Dedifferentiated amniotic fluid mesenchymal stem cell (primary cell): ENCODE measurements at regions not wholly inside any gene's neighbourhood (a gene's known extent, or its start where the extent isn't known, plus 50 kb on each side); places are given as distances from the start of the nearest gene placed in this dataset.

Source experiments
- DNase-seq: peaks from one replicate; pipeline ENCODE4 v3.0.0-alpha.2; 2016; ENCODE audit errors: extremely low spot score

DNA sequence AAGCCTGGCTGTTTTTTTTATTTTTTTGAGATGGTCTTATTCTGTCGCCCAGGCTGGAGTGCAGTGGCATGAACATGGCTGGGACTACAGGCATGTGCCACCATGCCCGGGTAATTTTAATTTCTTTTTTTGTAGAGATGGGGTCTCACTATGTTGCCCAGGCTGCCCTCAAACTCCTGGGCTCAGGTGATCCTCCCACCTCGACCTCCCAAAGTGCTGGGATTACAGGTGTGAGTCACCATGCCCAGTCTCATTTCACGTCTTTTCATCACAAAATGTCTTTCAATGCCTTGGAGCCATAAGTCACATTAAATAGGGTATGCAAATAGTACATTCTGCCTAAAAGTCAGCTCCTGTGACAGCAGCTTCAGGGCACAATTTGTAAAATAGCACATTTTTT is 52.8 kb downstream of the SOX2 start:
- DNase-seq, result no peak

DNA sequence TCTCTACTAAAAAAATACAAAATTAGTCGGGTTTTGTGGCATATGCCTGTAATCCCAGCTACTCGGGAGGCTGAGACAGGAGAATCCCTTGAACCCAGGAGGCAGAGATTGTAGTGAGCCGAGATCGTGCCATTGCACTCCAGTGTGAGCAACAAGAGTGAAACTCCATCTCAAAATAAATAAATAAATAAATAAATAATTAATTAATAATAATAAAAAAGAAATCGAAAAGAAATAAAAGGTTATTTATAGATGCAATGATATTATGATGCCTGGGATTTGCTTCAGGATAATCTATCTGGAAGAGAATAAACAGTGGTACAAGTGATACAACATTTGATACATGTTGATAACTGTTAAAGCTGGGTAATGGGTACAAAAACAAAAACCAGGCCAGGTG is 58.6 kb downstream of the SOX2 start:
- no peak for DNase-seq

DNA sequence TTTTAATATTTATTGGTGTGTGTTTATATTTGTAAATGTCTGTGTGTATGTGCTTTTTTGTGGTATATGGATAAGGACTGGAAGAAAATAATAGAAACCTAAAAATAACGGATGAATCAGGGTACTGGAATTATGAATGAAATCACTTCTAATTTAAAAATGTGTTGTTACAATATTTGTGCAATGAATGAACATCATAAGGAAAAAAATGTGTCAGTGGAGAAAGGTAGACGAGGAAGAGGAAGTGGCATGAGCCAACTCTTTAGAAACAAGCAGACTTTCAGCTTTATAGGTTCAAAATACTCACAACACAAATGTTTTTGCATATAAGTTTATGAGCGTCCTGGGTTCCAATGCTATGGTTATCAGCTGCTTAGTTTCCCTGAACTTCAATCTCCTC is 59.4 kb downstream of the SOX2 start:
- DNase-seq, result no peak

DNA sequence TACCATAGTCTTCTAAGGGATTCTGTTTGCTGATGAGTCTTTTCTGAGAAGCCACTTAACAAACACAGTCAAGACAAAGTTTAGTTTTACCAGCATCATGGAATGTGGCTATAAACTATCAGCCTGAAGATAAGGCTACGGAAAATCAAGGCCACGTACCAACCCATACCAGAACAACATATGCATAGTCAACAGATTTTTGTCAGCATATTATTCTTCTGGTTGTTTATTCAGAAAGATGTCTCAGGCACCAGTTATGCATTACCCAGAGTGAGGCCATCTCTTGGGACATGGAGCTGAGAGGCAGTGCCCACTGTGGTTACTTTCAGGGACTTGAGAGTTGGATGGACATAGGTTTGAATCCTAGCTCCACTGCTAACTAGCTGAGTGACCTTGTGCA is 60.4 kb downstream of the SOX2 start:
- no peak for DNase-seq

DNA sequence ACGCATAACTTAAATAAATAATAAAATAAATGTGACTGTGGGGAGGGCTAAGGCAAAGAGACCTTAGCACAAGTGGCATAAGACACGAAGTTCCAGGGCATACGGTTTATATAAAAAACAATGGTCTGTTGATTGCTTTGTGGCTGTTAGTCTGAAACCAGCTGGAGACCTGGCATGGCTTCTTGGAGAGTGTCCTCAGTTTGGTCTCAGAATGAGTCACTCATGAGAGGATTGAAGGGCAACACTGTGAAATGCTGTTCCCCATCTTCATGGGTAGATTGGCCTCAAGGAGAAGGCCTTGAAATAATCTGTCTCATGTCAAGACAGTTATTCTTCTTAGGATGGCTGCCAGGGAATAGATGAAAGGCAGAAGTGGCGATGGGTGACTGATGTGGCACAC is 62.2 kb downstream of the SOX2 start:
- no peak for DNase-seq

DNA sequence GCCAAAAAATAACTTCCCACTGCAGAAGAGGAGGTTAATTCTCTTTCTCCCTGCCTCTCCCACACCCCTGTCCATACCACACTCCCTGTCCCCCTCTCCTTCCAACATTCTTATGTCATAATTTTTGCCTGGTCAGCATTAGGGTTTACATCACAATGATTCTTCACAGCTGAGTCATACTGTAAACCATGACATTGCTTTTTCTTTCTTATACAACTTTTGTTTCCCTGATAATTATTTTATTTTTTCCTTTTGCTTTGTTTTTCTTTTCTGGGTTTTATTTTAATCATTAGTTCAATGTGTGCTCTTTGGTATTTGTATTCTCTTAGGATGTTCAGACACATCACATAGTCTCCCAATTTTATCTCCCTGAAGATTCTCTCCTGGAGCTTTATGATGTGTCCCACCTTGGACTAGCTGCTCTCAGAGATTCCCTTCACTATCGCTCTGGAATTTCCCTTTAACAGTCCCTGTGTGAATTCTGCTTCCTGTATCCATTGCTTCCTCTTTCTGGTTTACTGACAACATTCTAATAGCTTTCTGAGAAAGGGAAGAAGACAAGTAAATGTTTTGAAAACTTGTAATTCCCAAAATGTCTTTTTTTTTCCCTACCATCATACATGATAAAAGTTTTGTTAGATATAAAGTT is 70.7 kb downstream of the SOX2 start:
- DNase-seq, result no peak

DNA sequence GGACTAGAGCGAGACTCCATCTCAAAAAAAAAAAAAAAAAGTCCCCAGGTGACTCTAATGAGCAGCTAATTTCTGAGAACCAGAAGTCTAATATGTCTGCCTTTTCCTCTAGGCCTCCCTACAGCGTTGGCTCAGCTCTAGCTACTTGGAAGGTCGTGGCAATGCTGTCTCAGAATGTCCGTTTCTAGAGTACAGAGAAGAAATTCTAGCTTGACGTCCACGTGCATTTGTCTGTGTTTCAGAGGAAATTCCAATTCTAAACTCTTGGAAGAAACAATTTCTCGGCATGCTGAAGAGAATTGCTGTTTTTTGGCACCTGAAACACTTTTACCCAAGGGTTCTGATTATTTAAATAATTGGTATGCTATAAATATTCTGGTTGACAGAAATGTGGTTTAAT is 78.8 kb downstream of the SOX2 start:
- no peak for DNase-seq

DNA sequence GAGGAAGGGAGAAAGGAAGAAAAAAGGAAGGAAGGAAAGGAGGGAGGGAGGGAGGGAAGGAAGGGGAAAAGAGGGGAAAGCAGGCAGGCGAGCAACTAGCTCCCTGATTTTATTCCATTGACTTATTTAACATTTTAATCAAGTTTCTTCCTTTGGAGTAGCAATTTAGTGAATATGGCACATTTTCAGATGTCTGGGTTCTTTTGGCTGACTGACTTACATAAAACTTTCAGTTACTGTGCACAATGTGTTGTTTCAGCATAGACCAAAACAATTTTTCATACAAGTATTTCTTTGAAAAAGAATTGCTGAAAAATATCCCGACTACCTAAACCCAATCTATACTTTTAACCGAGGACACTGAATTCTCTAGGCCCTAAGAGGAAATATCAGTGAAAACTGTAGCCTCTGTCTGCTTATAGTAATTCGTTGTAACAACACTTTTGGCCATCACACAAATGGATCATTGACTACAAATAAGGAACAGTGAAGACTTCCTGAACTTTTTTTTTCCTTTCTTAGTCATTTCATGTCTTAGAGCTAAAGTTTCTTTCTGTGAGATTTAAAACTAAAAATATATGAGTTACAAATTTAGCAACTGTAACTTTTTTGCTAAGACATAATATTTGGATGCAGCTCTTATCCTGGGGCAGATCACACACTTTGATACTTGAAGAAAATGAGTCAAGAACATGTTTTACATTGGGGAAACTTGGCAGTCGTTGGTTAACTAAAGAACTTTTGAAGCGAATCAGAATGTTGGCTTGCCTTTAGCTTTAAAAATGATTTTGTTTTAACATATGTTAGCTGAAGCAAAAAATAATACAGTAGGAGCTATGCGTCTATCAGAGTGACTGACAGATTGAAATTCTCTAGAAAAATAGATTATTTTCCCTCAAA is 79.6 kb downstream of the SOX2 start:
- DNase-seq, result no peak

DNA sequence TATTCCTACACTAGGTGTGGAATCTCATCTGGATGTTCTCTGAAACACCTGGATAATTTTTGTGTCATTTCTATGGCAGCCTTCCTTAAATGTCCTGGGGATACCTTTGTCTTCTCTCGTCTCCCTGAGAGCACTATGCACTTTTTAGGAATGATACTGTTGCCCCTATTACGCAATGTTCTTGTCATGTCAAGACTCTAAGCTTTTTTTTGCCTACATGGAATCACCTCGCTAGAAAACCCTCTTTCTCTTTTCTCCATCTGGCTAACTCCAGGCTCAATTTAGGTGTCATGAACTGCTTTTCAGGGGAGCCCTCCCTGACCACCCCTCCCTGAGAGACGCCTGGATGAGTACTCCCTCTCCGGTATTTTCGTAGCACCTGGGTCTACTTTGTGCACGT is 81.3 kb downstream of the SOX2 start:
- no peak for DNase-seq

DNA sequence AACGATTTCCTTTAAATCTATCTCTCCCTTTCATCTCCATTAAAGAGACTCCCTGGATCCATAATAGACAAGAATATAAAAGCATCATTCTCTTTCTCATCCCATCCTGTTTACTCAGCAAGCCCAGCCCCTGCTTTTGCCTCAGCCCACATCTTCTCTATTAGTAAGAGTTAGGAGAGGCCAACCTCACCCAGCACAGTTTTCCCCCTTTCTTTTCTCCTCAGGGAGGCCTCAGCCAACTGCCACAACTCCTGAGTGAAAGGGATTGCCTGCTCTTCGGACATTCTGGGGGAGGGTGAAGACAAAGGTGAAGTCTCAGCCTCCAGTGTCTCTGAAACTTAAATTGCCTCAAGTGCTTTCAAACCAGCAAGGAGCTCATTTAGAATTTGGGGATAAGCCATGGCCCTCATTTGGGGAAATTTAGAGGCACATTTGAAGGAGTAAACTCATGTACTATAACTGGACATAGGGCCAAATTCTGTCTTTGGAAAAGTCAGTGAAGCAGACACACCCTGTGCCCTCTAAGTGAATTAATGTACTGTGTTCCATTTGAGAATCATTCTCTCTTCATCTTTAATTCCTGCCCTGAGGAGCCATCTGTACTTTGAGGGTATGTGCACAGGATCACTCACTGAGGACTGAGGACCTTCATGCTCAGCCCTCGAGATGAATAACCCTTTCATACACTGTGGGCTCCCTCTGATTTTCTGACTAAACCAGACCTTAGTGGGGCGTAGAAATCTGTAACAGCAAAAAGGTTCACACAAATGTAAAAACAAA is 82.5 kb downstream of the SOX2 start:
- no peak for DNase-seq

DNA sequence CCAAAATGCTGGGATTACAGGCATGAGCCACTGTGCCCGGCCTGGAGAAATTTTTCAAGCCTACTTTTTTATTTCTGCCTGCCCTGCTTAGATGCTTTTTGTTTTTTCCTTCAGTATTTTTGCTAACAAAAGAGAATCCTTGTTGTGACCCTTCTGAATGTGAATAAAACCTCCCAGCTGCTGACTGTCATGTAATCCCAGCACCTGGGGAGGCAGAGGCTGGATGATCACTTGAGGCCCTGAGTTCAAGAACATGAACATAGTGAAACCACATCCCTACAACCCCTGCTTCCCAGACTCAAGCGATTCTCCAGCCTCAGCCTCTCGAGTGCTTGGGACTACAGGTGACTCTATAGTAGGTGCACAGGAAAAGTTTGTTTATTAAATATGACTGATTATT is 84.9 kb downstream of the SOX2 start:
- no peak for DNase-seq

DNA sequence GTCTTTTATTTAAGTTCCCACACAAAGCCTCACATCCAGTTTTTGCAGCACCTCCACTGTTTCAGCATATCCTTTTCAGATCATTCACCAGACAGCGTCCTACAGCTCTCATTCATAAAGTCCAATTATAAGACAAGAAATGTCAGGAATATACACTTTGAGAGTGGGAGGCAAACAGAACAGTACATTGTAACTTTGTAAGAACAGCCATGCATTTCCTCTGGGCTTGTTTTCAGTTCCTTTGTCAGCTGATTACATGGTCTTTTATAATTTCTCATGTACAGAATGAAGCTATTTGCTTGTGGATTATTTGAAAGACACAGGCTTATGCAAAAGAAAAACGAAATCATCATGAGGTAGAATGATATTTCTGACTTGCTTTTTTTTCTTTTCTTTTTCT is 85.7 kb downstream of the SOX2 start:
- DNase-seq, result no peak

DNA sequence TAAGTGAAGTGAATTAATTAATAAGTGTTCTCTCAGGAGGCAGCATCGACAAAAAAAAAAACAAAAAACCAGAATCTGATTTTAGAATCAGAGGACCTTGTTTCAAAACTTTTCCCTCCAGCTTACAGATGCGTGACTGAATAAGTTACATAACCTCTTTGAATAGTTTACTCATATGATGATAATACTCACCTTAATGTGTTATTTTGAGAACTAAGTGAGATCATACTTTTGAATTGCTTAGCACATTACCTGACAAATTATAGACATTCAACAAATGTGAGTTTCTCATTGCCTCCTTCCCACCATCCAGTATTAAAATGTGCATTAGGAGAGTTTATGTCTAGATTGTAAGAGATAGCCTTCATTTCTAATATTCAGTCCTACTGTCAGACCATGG is 94.0 kb downstream of the SOX2 start:
- no peak for DNase-seq

DNA sequence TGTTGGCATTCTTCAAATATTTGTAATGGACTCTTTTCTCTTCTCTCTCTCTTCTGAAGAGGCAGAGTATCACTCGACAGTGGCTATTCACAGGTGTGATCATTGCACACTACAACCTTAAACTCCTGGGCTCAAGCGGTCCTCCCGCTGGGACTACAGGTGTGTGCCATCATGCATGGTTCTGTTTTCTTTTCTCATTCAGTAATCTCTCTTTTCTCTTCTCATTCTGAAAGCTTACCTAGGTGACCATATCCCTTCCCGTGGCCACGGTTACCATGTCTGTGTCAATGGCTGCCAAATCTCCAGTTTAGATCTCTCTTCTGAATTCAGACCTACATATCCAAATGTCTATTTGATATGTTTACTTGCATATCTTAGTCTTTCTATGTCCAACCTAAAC is 96.3 kb downstream of the SOX2 start:
- no peak for DNase-seq

DNA sequence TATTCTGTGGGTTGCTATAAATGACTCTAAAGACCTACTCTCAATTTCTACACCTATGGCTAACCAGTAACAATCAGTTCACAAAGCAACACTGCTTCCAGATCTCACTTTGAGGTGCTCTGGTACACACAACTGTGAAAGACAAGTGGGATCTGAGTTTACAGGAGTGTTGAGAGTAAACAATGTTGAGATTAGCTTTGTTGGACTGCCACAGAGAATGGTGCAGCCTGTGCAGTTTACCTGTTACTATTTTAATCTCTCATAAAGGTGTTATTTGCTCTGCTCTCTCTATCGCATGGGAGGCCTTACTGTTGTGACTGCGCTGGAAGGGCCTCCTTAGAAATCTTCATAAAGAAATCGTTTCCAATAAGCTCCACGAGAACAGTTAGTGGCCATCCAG is 112.0 kb downstream of the SOX2 start:
- no peak for DNase-seq

DNA sequence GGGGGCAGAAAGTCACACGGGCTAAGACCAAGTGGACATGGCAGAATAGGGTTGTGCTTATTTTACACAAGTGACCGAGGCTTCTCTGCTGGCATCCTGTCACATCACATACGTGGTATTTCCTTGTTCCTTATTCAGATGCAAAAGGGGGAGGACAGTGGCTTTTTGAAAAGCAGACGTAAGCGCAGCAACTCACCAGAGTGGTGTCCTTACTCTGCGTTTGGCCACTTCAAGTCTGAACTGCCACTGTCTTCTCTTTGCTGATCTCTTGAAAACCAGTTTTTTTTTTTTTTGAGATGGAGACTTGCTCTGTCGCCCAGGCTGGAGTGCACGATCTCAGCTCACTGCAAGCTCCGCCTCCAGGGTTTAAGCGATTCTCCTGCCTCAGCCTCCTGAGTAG is 113.2 kb downstream of the SOX2 start:
- DNase-seq, result no peak

DNA sequence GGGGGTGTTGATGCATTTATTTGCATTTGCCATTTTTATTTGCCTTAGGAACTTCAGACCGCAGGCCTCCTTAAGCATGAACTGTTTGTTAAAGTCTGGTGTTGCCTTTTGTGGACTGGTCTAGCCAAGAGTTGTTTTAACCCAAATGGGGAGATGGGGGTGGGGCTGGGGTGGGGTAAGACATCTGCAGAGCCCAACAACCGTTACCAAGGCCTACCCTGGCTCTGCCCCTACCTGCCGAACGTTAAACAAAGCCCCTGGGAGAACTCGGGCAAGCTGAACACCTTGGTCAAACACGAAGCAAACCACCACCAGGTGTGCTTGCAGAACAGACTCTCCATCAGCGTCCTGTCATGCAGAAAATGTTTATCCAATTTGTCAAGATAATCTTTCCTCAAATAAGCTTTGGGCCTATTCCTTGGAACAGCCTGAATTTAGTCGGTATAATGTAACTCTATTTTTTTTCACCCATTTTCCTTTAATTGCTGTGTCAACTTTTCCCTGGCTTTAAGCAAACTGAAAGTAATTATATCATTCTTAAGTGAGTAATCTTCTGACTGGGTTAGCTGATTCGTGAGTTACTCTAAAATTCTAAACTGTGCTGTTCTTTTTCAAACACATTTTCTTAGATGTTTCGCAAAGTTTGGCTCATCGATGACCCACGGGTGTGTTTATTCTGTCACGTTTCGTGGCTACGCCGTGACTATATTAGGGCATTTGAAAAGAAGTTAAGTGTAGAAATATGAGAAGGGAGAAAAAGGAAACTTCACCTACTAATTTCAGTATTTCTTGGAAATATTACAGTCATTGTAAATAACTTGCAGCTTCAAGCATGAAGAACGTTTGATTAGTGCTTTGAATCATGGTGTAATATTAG is 127.6 kb downstream of the SOX2 start:
- no peak for DNase-seq

DNA sequence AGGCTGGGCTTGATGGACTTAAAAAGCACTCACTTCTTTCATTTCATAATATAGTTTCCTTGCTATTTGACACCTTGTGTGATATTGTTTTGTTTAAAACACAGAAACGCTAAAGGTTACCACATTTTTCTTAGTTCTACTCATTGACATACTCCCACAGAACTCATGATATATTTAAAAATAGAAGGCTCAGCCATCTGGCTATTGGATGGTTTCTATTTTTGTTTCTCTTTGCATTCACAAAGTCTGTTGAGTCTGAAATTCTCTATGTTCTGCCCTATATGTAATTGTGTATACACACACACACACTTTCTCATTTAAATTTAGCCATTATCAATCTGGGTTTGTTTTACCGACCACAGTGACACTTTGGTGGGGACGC is 128.2 kb downstream of the SOX2 start:
- DNase-seq, result no peak

DNA sequence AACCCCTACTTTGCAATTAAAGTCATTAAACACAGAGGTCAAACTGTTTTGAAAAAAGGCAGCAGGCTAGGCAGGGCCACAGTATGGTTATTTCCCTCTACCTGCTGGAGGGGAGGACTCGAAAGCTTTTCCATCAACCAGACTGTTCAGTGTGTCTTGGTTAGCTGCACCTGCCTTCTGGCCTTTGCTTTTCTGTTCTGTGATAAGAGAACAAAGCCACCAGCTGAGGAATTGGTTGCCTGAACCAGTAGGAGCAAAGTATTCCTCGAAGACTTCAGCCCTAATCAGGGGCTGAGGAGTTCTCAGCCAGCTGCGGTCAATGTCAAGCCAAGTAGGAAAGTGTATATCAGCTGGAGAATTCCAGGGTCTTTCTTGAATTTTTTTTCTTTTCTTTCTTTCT is 132.5 kb downstream of the SOX2 start:
- no peak for DNase-seq

DNA sequence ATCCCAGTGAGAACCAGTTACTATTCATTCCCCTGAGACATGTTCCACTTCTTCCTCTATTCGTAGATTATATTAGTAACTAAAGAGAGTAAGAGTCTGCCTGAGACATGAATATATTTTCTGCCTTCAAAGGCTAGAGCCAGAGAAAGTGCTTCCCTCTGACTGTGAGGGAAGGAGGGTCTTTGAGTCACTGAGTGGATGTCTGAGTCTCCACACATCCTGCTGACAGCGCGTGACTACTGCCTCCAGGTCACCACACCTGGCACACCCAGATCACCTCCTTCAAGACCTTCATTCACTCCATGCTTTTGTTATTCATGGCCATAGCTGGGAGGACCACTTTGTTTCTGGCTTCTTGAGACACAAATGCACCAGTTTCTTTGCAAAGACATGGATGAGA is 135.6 kb downstream of the SOX2 start:
- no peak for DNase-seq

DNA sequence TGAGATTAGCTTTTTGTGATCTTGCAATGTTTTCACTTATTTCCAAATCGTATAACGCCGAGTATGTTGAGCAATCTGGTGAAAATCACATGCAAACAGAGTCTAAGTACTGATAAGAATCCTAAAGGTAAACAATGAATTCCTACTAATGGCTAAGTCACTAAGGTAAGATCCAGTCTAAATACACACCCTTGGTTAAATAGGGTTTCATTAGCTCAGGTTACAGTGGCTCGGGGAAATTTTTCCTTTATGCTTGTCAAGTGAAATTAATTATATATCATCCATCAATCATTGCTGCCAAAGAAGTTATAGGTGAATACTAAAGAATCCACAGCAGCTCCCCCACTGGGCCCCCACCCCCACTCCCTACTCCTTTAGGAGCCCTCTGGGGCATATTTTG is 139.3 kb downstream of the SOX2 start:
- no peak for DNase-seq

DNA sequence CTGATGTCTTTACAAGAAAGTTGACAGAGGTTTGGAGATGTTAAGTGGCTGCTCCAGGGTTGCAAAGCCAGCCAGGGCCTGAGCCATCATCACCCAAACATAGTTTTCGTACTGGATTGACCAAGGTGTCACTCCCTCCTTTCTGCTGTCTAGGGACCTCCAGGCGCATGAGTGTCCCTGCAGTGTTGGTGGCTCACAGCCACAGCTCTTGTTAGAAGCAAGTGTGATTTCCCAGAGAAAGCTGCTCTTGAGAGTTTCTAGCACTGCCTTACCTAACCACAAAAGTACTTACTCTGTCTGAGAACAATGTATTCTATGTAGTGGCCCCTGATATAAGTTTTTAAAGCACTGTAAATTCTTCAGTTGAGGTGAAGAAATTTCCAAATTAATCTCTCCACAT is 144.1 kb downstream of the SOX2 start:
- DNase-seq, result no peak
